Endothelial cell of umbilical vein (primary cell): ENCODE measurements at regions not wholly inside any gene's neighbourhood (a gene's known extent, or its start where the extent isn't known, plus 50 kb on each side); places are given as distances from the start of the nearest gene placed in this dataset.

Source experiments
- BruUV-seq: library from RNA; stranded (reverse); fragments of 400-500 nt; replicated peaks from 2 replicates; lab custom pipeline; 2021; lab: Mats Ljungman, UMichigan
- CTCF ChIA-PET: fragments of 300-600, 350-600 bp; sonication (Branson Sonifier 250); formaldehyde crosslinking; loops from one replicate; lab custom pipeline; 2021; ENCODE audit warnings: antibody characterized with exemption, inconsistent platforms; lab: Charles Lee
- POLR2A ChIA-PET: fragments of 300-600, 350-600 bp; sonication (Branson Sonifier 250); formaldehyde crosslinking; loops from one replicate; lab custom pipeline; 2021; ENCODE audit warnings: antibody characterized with exemption, inconsistent platforms; lab: Charles Lee
- DNase-seq: peaks from one replicate; pipeline ENCODE4 v3.0.0-alpha.2; 2011; ENCODE audit warnings: low read depth, low spot score
- FAIRE-seq: peaks from 2 replicates; lab custom pipeline; 2011; peaks lifted over from hg19 to GRCh38; lab: Jason Lieb, UNC
- H2AFZ ChIP-seq: 2 replicates; pipeline ENCODE4 v1.6.0; 2012; ENCODE audit warnings: low read depth, low read length, control low read depth, inconsistent platforms
- H3K27ac ChIP-seq: 2 replicates; pipeline ENCODE4 v1.5.1; 2011; ENCODE audit warnings: low read depth, mild to moderate bottlenecking, control low read depth, low read length, moderate library complexity; ENCODE audit not compliant: insufficient read depth
- H3K27me3 ChIP-seq, 2 experiments: 2 replicates each; pipeline versions ENCODE4 v1.6.0 to v1.6.1; 2011; ENCODE audit warnings: low read length in 2 of 2, mixed read lengths in 1 of 2; ENCODE audit not compliant: control insufficient read depth in 2 of 2, insufficient read depth in 2 of 2
- H3K36me3 ChIP-seq, 2 experiments: 2 replicates in 1 of 2; 3 replicates in 1 of 2; pipeline ENCODE4 v1.5.1; 2011; ENCODE audit warnings: low read length in 2 of 2, mild to moderate bottlenecking in 1 of 2, moderate library complexity in 1 of 2; ENCODE audit not compliant: control insufficient read depth in 2 of 2, insufficient read depth in 2 of 2; ENCODE audit errors: extremely low read depth in 1 of 2
- H3K4me1 ChIP-seq: 3 replicates; pipeline ENCODE4 v1.5.1; 2011; ENCODE audit warnings: mild to moderate bottlenecking, low read length; ENCODE audit not compliant: control insufficient read depth, insufficient read depth; ENCODE audit errors: extremely low read depth
- H3K4me2 ChIP-seq: 2 replicates; pipeline ENCODE4 v1.6.1; 2011; ENCODE audit warnings: low read length, control low read depth, mixed read lengths; ENCODE audit not compliant: insufficient read depth
- H3K4me3 ChIP-seq, 3 experiments: fragments of 200-600 bp in 1 of 3; sonication (generic), shearing (Covaris generic) in 1 of 3; replicated peaks in 1 of 3; 2 replicates each; pipeline ENCODE4 v1.5.1; 2011 to 2016; ENCODE audit warnings: control low read depth in 3 of 3, low read length in 3 of 3, mild to moderate bottlenecking in 2 of 3, inconsistent platforms in 1 of 3, low read depth in 1 of 3, moderate library complexity in 1 of 3; ENCODE audit not compliant: insufficient read depth in 1 of 3
- H3K79me2 ChIP-seq: 2 replicates; pipeline ENCODE4 v1.6.0; 2012; ENCODE audit warnings: low read length, inconsistent platforms; ENCODE audit not compliant: control insufficient read depth, insufficient read depth
- H3K9ac ChIP-seq: replicated peaks from 2 replicates; pipeline ENCODE3; 2011; ENCODE audit warnings: low read length, control low read depth; ENCODE audit not compliant: insufficient read depth; ENCODE audit errors: extremely low read depth
- H3K9me1 ChIP-seq: replicated peaks from 3 replicates; pipeline ENCODE4 v1.6.0; 2011; ENCODE audit warnings: mild to moderate bottlenecking, low read length; ENCODE audit not compliant: control insufficient read depth, insufficient read depth; ENCODE audit errors: extremely low read depth
- H3K9me3 ChIP-seq: replicated peaks from 2 replicates; pipeline ENCODE4 v1.5.1; 2012; ENCODE audit warnings: low read length, inconsistent platforms; ENCODE audit not compliant: control insufficient read depth, insufficient read depth
- H4K20me1 ChIP-seq: replicated peaks from 2 replicates; pipeline ENCODE3; 2011; ENCODE audit warnings: mild to moderate bottlenecking, low read length; ENCODE audit not compliant: control insufficient read depth, insufficient read depth; ENCODE audit errors: extremely low read depth
- EZH2 ChIP-seq: IDR thresholded peaks from 2 replicates; pipeline ENCODE4 v1.6.1; 2012; ENCODE audit warnings: borderline replicate concordance, low read depth, mild to moderate bottlenecking, moderate library complexity, low read length, inconsistent platforms; ENCODE audit not compliant: severe bottlenecking
- FOS ChIP-seq: IDR thresholded peaks from 2 replicates; pipeline ENCODE4 v1.6.1; 2011; ENCODE audit warnings: mild to moderate bottlenecking, low read length, moderate library complexity, borderline replicate concordance; ENCODE audit not compliant: insufficient read depth
- GATA2 ChIP-seq: IDR thresholded peaks from 2 replicates; pipeline ENCODE4 v1.7.0; 2011; ENCODE audit warnings: low read depth, mild to moderate bottlenecking, moderate library complexity, mixed read lengths, low read length; ENCODE audit not compliant: insufficient read length, insufficient read depth
- JUN ChIP-seq: IDR thresholded peaks from 2 replicates; pipeline ENCODE4 v1.6.1; 2011; ENCODE audit warnings: borderline replicate concordance, low read depth; ENCODE audit not compliant: insufficient read length, insufficient read depth
- MAX ChIP-seq: IDR thresholded peaks from 2 replicates; pipeline ENCODE4 v1.6.1; 2011; ENCODE audit not compliant: insufficient read depth, insufficient read length
- MYC ChIP-seq: IDR thresholded peaks from one replicate; pipeline ENCODE4 v1.6.1; 2011; ENCODE audit warnings: mild to moderate bottlenecking, low read depth, low read length
- POLR2A ChIP-seq: IDR thresholded peaks from 2 replicates; pipeline ENCODE4 v1.6.1; 2012; ENCODE audit warnings: low read depth, mild to moderate bottlenecking, control low read depth, low read length
- POLR2AphosphoS5 ChIP-seq: IDR thresholded peaks from 2 replicates; pipeline ENCODE4 v1.6.1; 2012; ENCODE audit warnings: low read depth, mild to moderate bottlenecking, control low read depth, low read length, moderate library complexity; ENCODE audit not compliant: insufficient read depth
- dilution Hi-C: fragments of 300-500 bp; cut with MboI; formaldehyde crosslinking; loops from one replicate; pipeline ENCODE4 v1.15.0; 2019; ENCODE audit warnings: low sequenced_read_pairs; ENCODE audit not compliant: extremely low pct_ligation_motif_present
- intact Hi-C: fragments of 100-400 bp; cut with micrococcal nuclease; formaldehyde crosslinking; loops from one replicate; pipeline ENCODE4 v1.10.0; 2022

- BruUV-seq: no TSS peak
- no peaks in the 10 kb centered on the region for H3K9me3 ChIP-seq
- H3K36me3 ChIP-seq: no peaks in the 10 kb centered on the region
- no peaks in the 10 kb centered on the region for H3K9me1 ChIP-seq
- DNase-seq (no peak), FAIRE-seq (no peak)
- intact Hi-C loops (no loop called here), dilution Hi-C loops (no loop called here)
- H3K27ac ChIP-seq: no peak overlapping the region
- H3K4me2 ChIP-seq: no peak overlapping the region
- H2AFZ ChIP-seq: no peak overlapping the region
- no peaks in the 10 kb centered on the region for H3K4me1 ChIP-seq
- H3K4me3 ChIP-seq: no peak overlapping the region
- peaks cover 0 to 2% of the 10 kb centered on the region in 2 experiments for H3K27me3 ChIP-seq
- ChIA-PET CTCF (interaction anchor here (1.1 kb wide), 1 partner anchor 34 kb away, joined by 3 read pairs; no protein-coding TSS in a partner anchor), POLR2A (no interaction called here)
- no peak overlapping the region for H3K9ac ChIP-seq
- no peaks in the 10 kb centered on the region for H3K79me2 ChIP-seq
- TF ChIP-seq MYC: no peak
- no peak for TF ChIP-seq POLR2AphosphoS5
- TF ChIP-seq FOS: no peak
- TF ChIP-seq POLR2A: no peak
- no peak for TF ChIP-seq JUN
- no peak for TF ChIP-seq GATA2
- TF ChIP-seq MAX: no peak
- no peaks in the 10 kb centered on the region for H4K20me1 ChIP-seq
These were observed 518.7 kb downstream of the PTPRC start for GRCh38 chr1:199157494-199157893.

- Histone ChIP-seq H3K36me3 (no peaks in the 10 kb centered on the region), H3K79me2 (no peaks in the 10 kb centered on the region), H4K20me1 (no peaks in the 10 kb centered on the region), H3K9me1 (no peaks in the 10 kb centered on the region), H3K4me1 (no peaks in the 10 kb centered on the region), H2AFZ (no peak overlapping the region), H3K27ac (no peak overlapping the region), H3K4me2 (no peak overlapping the region), H3K4me3 (no peak overlapping the region), H3K9ac (no peak overlapping the region), H3K9me3 (no peaks in the 10 kb centered on the region), H3K27me3 (no peaks in the 10 kb centered on the region)
- TF ChIP-seq MAX: no peak
- no peak for TF ChIP-seq EZH2
- FAIRE-seq (no peak), DNase-seq (no peak)
- no TSS peak for BruUV-seq
- ChIA-PET POLR2A (no interaction called here), CTCF (no interaction called here)
- dilution Hi-C loops (no loop called here), intact Hi-C loops (no loop called here)
These were observed 521.9 kb downstream of the PTPRC start for GRCh38 chr1:199160521-199161318.
